Fibroblast of the aortic adventitia (primary cell): ENCODE measurements at regions not wholly inside any gene's neighbourhood (a gene's known extent, or its start where the extent isn't known, plus 50 kb on each side); places are given as distances from the start of the nearest gene placed in this dataset.

Source experiments
- DNase-seq: peaks from one replicate; pipeline ENCODE4 v3.0.0-alpha.2; 2010; ENCODE audit warnings: low read depth
- H3K4me3 ChIP-seq: 2 replicates; pipeline ENCODE4 v1.5.1; 2011; ENCODE audit warnings: low read depth, mild to moderate bottlenecking, control low read depth, low read length, moderate library complexity
- CTCF ChIP-seq: IDR thresholded peaks from 2 replicates; pipeline ENCODE4 v1.5.1; 2011; ENCODE audit warnings: mild to moderate bottlenecking, low read length, control low read depth, inconsistent platforms; ENCODE audit not compliant: insufficient read depth

DNA sequence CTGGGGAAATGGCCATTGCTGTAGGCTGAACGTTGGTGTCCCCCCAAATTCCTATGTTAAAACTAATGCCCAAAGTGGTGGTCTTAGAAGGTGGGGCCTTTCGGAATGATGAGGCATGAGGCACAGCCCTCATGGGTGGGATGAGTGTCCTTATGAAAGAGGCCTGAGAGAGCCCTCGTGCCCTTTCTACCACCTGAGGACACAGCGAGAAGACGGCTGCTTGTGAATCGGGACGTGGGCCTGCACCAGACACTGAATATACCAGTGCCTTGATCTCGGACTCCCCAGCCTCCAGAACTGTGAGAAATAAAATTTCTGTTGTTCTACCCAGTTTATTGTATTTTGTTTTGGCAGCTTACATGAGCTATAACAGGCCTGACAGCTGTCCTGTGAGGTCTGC, 162.9 kb upstream of the B3GAT1 start:
- TF ChIP-seq CTCF, result no peak
- no peak for DNase-seq
- no peak overlapping the region for H3K4me3 ChIP-seq

GRCh38 chr11:134574425-134574824, 162.4 kb upstream of the B3GAT1 start:
- no peak for TF ChIP-seq CTCF
- DNase-seq, result no peak

GRCh38 chr11:134573857-134574256, 161.8 kb upstream of the B3GAT1 start:
- TF ChIP-seq CTCF, result no peak
- no peak for DNase-seq
- H3K4me3 ChIP-seq, result no peak overlapping the region

More at GRCh38 chr11:134574425-134574824, 162.4 kb upstream of the B3GAT1 start:
- H3K4me3 ChIP-seq, result no peak overlapping the region

DNA sequence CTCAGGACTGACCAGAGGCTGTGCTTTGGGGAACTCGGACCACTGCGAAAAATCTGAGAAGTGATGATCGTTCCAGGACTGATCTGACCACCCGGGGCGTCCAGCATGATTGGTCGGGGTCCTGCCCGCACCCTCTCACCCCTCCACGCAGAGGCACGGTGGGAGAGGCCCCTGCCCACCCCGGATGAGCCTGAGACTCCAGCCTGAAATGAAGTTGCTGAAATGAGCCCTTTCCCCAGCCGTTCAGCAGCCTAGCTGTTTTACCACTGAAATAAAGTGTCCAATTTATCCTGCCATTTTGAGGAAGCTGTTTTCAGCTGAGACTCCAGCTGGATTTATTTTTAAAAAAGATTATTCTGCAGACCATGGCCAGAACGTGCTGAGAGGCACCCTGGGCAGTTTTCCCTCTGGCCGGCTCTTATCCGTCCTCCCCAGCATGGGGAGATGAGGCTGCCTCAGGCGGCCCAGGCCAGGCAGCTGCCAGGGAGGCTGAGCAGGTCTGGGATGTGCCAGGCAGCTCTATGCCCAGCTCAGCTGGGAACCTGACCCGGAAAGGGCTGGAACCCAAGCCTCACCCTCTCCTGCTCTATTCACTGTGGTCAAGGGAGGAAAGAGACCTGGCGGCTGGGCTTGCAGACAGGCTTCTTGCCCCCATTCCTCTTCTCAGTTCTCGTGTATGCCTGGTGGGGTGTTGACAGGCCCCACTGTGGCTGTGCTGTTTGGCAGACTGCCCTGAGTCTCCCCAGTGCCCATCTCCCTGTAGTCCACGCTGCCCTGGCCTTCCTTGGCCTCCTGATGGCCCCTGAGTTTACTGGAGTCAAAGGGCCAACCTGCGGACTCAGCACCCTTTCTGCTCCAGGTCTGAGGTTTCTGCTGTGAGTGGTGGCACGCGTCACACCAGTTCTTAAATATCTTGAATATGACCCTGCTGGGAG, 161.0 kb upstream of the B3GAT1 start:
- DNase-seq, result no peak
- TF ChIP-seq CTCF, result no peak

DNA sequence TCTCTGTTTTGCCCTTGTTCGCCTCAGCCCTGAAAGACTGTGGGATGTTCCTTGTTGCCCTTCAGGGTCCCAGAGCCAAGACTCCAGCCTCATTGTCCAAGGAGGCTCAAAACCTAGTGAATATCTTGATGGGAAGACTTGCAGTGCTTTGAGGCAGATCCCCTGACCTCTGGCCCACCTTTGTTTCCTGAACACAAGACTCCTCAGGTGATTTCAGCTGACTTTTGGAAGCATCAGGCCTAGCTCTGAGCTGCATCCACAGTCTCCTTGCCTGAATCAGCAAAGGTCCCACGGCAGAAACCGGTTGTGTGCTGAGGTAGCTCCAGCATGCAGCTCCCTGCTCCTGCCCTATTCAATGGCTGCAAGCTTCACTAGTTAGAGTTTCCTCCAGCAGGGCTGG, 159.3 kb upstream of the B3GAT1 start:
- no peak for TF ChIP-seq CTCF
- no peak overlapping the region for H3K4me3 ChIP-seq
- DNase-seq, result no peak

More for the DNA sequence above, 161.0 kb upstream of the B3GAT1 start:
- no peak overlapping the region for H3K4me3 ChIP-seq

GRCh38 chr11:134569195-134569594, 157.2 kb upstream of the B3GAT1 start:
- no peak for DNase-seq
- no peak overlapping the region for H3K4me3 ChIP-seq
- no peak for TF ChIP-seq CTCF

DNA sequence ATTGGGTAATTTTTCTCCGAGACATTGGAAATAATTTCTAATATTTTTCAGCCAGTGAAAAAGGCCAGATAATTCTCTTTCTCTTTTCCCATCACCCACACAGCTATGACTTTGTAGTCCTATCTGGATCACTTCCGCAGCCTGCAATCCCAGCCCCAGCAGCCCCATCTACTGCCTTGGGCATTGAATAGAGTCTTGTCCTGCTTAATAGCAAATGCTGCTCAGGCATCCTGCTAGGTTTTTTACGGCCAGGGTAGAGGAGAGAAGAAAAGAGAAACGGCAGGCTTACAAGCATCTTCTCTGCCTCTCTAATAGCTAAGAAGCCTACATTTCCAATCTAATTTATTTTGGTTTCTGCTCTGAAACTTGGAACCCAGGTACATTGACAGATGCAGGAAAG, 154.3 kb upstream of the B3GAT1 start:
- DNase-seq, result no peak
- H3K4me3 ChIP-seq, result no peak overlapping the region
- no peak for TF ChIP-seq CTCF
